ENCODE measurements at regions not wholly inside any gene's neighbourhood (a gene's known extent, or its start where the extent isn't known, plus 50 kb on each side); places are given as distances from the start of the nearest gene placed in this dataset.

GRCh38 chr4:149995134-149995756, 83.0 kb upstream of the DCLK2 start (continued):
- TF ChIP-seq, protein P1, sequence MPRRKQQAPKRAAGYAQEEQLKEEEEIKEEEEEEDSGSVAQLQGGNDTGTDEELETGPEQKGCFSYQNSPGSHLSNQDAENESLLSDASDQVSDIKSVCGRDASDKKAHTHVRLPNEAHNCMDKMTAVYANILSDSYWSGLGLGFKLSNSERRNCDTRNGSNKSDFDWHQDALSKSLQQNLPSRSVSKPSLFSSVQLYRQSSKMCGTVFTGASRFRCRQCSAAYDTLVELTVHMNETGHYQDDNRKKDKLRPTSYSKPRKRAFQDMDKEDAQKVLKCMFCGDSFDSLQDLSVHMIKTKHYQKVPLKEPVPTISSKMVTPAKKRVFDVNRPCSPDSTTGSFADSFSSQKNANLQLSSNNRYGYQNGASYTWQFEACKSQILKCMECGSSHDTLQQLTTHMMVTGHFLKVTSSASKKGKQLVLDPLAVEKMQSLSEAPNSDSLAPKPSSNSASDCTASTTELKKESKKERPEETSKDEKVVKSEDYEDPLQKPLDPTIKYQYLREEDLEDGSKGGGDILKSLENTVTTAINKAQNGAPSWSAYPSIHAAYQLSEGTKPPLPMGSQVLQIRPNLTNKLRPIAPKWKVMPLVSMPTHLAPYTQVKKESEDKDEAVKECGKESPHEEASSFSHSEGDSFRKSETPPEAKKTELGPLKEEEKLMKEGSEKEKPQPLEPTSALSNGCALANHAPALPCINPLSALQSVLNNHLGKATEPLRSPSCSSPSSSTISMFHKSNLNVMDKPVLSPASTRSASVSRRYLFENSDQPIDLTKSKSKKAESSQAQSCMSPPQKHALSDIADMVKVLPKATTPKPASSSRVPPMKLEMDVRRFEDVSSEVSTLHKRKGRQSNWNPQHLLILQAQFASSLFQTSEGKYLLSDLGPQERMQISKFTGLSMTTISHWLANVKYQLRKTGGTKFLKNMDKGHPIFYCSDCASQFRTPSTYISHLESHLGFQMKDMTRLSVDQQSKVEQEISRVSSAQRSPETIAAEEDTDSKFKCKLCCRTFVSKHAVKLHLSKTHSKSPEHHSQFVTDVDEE (CRISPR knock-in tag; IDR thresholded peaks at IDR 0.05), result no peak
- no peak for TF ChIP-seq ZNF70 (CRISPR knock-in tag; IDR thresholded peaks at IDR 0.05)

DNA sequence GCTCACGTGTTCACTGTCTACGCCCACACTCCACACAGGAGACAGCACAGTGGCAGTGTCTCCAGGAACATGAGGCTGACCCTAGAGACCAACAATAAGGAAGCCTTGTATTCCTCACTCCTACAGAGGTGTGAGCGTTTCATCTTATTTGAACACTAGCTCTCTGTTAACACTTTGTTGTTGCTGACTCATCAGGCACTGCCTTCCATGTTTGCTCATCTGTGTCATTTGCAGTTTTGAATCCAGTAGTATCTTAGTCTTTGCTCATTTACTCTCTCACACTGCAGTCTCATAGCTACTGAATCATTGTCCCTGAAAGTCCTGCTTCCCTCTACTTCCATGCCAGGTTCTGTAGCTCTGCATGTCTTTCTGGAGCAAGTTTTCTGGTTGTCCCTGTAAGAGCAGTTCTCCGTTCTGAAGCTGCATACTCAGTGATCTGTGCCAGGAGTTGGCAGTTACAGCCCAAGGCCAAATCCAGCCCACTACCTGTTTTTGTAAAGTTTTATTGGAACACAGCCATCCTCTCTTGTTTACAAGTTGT, 80.3 kb upstream of the DCLK2 start:
- no peak for TF ChIP-seq ZNF70 (CRISPR knock-in tag; IDR thresholded peaks at IDR 0.05)
- no peak for TF ChIP-seq TOX (CRISPR knock-in tag; IDR thresholded peaks at IDR 0.05; ENCODE audit: borderline replicate concordance)
- TF ChIP-seq ZNF565 (CRISPR knock-in tag; conservative IDR thresholded peaks at IDR 0.05; ENCODE audit: low read depth), result no peak
- TF ChIP-seq, protein P2, sequence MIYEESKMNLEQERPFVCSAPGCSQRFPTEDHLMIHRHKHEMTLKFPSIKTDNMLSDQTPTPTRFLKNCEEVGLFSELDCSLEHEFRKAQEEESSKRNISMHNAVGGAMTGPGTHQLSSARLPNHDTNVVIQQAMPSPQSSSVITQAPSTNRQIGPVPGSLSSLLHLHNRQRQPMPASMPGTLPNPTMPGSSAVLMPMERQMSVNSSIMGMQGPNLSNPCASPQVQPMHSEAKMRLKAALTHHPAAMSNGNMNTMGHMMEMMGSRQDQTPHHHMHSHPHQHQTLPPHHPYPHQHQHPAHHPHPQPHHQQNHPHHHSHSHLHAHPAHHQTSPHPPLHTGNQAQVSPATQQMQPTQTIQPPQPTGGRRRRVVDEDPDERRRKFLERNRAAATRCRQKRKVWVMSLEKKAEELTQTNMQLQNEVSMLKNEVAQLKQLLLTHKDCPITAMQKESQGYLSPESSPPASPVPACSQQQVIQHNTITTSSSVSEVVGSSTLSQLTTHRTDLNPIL (CRISPR knock-in tag; IDR thresholded peaks at IDR 0.05; ENCODE audit: low read depth), result no peak
- no peak for TF ChIP-seq POU6F1 (CRISPR knock-in tag; IDR thresholded peaks at IDR 0.05; ENCODE audit: borderline replicate concordance, low read depth)
- no peak for TF ChIP-seq CSDC2 (CRISPR knock-in tag; IDR thresholded peaks at IDR 0.05)
- no peak for TF ChIP-seq ZNF8 (CRISPR knock-in tag; IDR thresholded peaks at IDR 0.05)
- no peak for TF ChIP-seq BACH2 (CRISPR knock-in tag; IDR thresholded peaks at IDR 0.05; ENCODE audit: borderline replicate concordance)
- no peak for TF ChIP-seq GLIS3 (CRISPR knock-in tag; IDR thresholded peaks at IDR 0.05)
- no peak for TF ChIP-seq ARNTL (CRISPR knock-in tag; IDR thresholded peaks at IDR 0.05; ENCODE audit: borderline replicate concordance, low read depth)
- TF ChIP-seq ZC3H10 (CRISPR knock-in tag; IDR thresholded peaks at IDR 0.05), result no peak
- TF ChIP-seq ZFP3 (CRISPR knock-in tag; IDR thresholded peaks at IDR 0.05), result no peak
- TF ChIP-seq OSR1 (CRISPR knock-in tag; IDR thresholded peaks at IDR 0.05), result no peak
- no peak for TF ChIP-seq CSRNP3 (CRISPR knock-in tag; IDR thresholded peaks at IDR 0.05)
- no peak for TF ChIP-seq ESRRG (CRISPR knock-in tag; IDR thresholded peaks at IDR 0.05)
- no peak for TF ChIP-seq ZFP30 (CRISPR knock-in tag; IDR thresholded peaks at IDR 0.05)
- TF ChIP-seq SNAI2 (CRISPR knock-in tag; IDR thresholded peaks at IDR 0.05), result no peak
- TF ChIP-seq, protein P3, sequence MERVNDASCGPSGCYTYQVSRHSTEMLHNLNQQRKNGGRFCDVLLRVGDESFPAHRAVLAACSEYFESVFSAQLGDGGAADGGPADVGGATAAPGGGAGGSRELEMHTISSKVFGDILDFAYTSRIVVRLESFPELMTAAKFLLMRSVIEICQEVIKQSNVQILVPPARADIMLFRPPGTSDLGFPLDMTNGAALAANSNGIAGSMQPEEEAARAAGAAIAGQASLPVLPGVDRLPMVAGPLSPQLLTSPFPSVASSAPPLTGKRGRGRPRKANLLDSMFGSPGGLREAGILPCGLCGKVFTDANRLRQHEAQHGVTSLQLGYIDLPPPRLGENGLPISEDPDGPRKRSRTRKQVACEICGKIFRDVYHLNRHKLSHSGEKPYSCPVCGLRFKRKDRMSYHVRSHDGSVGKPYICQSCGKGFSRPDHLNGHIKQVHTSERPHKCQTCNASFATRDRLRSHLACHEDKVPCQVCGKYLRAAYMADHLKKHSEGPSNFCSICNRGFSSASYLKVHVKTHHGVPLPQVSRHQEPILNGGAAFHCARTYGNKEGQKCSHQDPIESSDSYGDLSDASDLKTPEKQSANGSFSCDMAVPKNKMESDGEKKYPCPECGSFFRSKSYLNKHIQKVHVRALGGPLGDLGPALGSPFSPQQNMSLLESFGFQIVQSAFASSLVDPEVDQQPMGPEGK (CRISPR knock-in tag; IDR thresholded peaks at IDR 0.05; ENCODE audit: borderline replicate concordance), result no peak
- ATAC-seq, result peak; percentile 27

DNA sequence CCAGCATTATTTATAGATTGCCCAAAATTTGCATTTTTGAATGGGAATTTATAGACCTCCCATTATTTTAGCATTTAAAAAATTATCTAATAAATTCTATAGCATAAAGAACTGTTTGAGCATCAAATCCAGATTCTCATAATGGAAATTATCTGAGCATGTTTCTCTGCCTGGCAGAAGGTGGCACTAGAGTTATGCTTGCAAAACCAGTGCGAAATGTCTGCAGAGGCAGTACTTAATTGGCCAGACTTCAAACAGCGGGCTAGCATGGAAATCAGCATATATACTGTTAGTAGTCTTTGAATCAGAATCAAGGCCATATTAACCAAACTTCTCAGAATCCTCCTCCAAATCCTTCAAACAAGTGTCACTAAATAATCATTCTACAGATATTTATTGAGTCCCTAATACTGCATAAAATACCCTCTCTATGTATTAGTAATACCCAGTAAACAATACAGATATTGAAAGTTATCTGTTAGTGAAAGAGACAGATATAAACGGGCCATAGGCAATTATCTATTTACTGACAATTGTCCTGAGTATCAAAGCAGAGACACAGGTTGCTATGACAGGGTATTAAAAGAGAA, 78.7 kb upstream of the DCLK2 start:
- peak; percentile 85 for ATAC-seq
- TF ChIP-seq CSDC2 (CRISPR knock-in tag; IDR thresholded peaks at IDR 0.05) (no peak), ARNTL (CRISPR knock-in tag; IDR thresholded peaks at IDR 0.05; ENCODE audit: borderline replicate concordance, low read depth) (no peak), ISL1 (CRISPR knock-in tag; IDR thresholded peaks at IDR 0.05) (no peak), BACH2 (CRISPR knock-in tag; IDR thresholded peaks at IDR 0.05; ENCODE audit: borderline replicate concordance) (no peak), ZC3H10 (CRISPR knock-in tag; IDR thresholded peaks at IDR 0.05) (no peak), ZFP30 (CRISPR knock-in tag; IDR thresholded peaks at IDR 0.05) (no peak), ZNF565 (CRISPR knock-in tag; conservative IDR thresholded peaks at IDR 0.05; ENCODE audit: low read depth) (no peak), ZNF70 (CRISPR knock-in tag; IDR thresholded peaks at IDR 0.05) (no peak)
